Panc1 (cell line): ENCODE measurements at regions not wholly inside any gene's neighbourhood (a gene's known extent, or its start where the extent isn't known, plus 50 kb on each side); places are given as distances from the start of the nearest gene placed in this dataset.

Experiments used
- ATAC-seq: fragments of 200-7000 bp; cut with Tn5 transposase; 2 replicates; pipeline ENCODE4 v1.9.1; 2020; ENCODE audit warnings: mild to moderate bottlenecking, moderate library complexity
- BruUV-seq: library from RNA; stranded (reverse); fragments of 400-500 nt; replicated peaks from 2 replicates; lab custom pipeline; 2021; lab: Mats Ljungman, UMichigan
- CTCF ChIA-PET: fragments of 300-600 bp; sonication (Branson Sonifier 250); formaldehyde crosslinking; loops from one replicate; lab custom pipeline; 2022; ENCODE audit warnings: antibody characterized with exemption; lab: Charles Lee
- POLR2A ChIA-PET: fragments of 300-600 bp; sonication (Branson Sonifier 250); formaldehyde crosslinking; loops from one replicate; lab custom pipeline; 2022; ENCODE audit warnings: antibody characterized with exemption; lab: Charles Lee
- DNase-seq: peaks from one replicate; pipeline ENCODE4 v3.0.0-alpha.2; 2010; ENCODE audit warnings: low read depth, low spot score
- H3K27ac ChIP-seq: 2 replicates; pipeline ENCODE4 v1.5.1; 2011; ENCODE audit warnings: mild to moderate bottlenecking, low read length, inconsistent platforms
- H3K27me3 ChIP-seq: fragments of 200-500 bp; sonication (Bioruptor generic); 2 replicates; pipeline ENCODE4 v1.6.0; 2014; ENCODE audit warnings: low read length, inconsistent platforms; ENCODE audit not compliant: control insufficient read depth, insufficient read depth
- H3K36me3 ChIP-seq: fragments of 200-500 bp; sonication (Bioruptor generic); 2 replicates; pipeline ENCODE4 v1.5.1; 2014; ENCODE audit warnings: inconsistent platforms, mild to moderate bottlenecking, low read length, moderate library complexity; ENCODE audit not compliant: control insufficient read depth, insufficient read depth
- H3K4me1 ChIP-seq: 2 replicates; pipeline ENCODE4 v1.5.1; 2011; ENCODE audit warnings: inconsistent platforms, mild to moderate bottlenecking, low read length, moderate library complexity; ENCODE audit not compliant: control insufficient read depth, insufficient read depth
- H3K4me3 ChIP-seq, 2 experiments: 2 replicates each; pipeline ENCODE4 v1.5.1; 2011 to 2012; ENCODE audit warnings: low read depth in 2 of 2, low read length in 2 of 2, mild to moderate bottlenecking in 2 of 2, inconsistent platforms in 1 of 2, moderate library complexity in 1 of 2
- H3K9me3 ChIP-seq: fragments of 200-500 bp; sonication (Bioruptor generic); 2 replicates; pipeline ENCODE4 v1.5.1; 2014; ENCODE audit warnings: low read depth, mild to moderate bottlenecking, inconsistent platforms, low read length, moderate library complexity; ENCODE audit not compliant: control insufficient read depth, insufficient read depth
- CTCF ChIP-seq: fragments of 450-650 bp; IDR thresholded peaks from 2 replicates; pipeline ENCODE4 v1.5.1; 2017; ENCODE audit warnings: mild to moderate bottlenecking
- POLR2AphosphoS5 ChIP-seq: IDR thresholded peaks from 2 replicates; pipeline ENCODE4 v1.6.1; 2012; ENCODE audit warnings: mild to moderate bottlenecking, low read depth, low read length, moderate library complexity
- REST ChIP-seq, 2 experiments: IDR thresholded peaks; 2 replicates each; pipeline ENCODE4 v1.6.1; 2011 to 2012; ENCODE audit warnings: low read depth in 2 of 2, control low read depth in 1 of 2, low read length in 1 of 2, mild to moderate bottlenecking in 1 of 2, moderate library complexity in 1 of 2; ENCODE audit not compliant: insufficient read depth in 1 of 2
- SIN3A ChIP-seq: IDR thresholded peaks from 2 replicates; pipeline ENCODE4 v1.6.1; 2012; ENCODE audit warnings: low read depth, mild to moderate bottlenecking, low read length, moderate library complexity, borderline replicate concordance; ENCODE audit not compliant: insufficient read depth
- TCF7L2 ChIP-seq: IDR thresholded peaks from 2 replicates; pipeline ENCODE4 v1.6.1; 2011; ENCODE audit warnings: mild to moderate bottlenecking, low read depth, low read length, inconsistent platforms
- in situ Hi-C: cut with HindIII; loops from 2 replicates; pipeline ENCODE4 v1.10.0; 2016; ENCODE audit warnings: low sequenced_read_pairs, low pct_unique_long_range_greater_than_20kb
- intact Hi-C: fragments of 100-400 bp; cut with micrococcal nuclease; formaldehyde crosslinking; loops from one replicate; pipeline ENCODE4 v1.10.0; 2022; ENCODE audit not compliant: unreplicated experiment

DNA sequence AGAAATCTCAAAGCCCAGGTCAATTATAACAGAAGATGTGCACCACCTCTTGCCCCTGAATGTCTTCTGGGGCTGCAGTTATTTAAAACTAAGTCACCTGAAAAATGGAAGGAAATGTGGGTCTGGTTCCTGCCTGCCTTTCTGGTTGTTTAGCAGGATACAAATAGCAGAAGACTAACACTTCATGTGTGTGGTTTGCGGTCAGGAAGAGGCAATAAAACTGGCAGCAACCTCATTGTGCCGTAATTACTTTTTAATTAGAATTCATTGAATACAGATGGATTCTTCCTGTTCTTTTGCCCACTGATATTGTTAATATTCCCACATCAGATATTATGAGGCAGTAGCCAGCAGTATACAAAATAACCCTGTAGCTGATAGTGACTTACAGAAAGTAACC, 345.7 kb downstream of the ZNF326 start:
- Histone ChIP-seq H3K27me3 (no peaks in the 10 kb centered on the region), H3K4me3 (no peak overlapping the region), H3K36me3 (no peaks in the 10 kb centered on the region), H3K4me1 (no peaks in the 10 kb centered on the region), H3K27ac (no peak overlapping the region), H3K9me3 (no peaks in the 10 kb centered on the region)
- intact Hi-C loops: no loop called here
- POLR2A ChIA-PET: no interaction called here
- in situ Hi-C loops: no loop called here
- TF ChIP-seq CTCF (no peak), POLR2AphosphoS5 (no peak)
- CTCF ChIA-PET: no interaction called here
- DNase-seq: no peak
- ATAC-seq: no peak
- BruUV-seq: no TSS peak

GRCh38 chr1:90339811-90340210, 344.9 kb downstream of the ZNF326 start:
- in situ Hi-C loops: no loop called here
- CTCF ChIA-PET: interaction anchor here (0.6 kb wide), 1 partner anchor 417 kb away, joined by 8 read pairs; no protein-coding TSS in a partner anchor
- no peaks in the 10 kb centered on the region for H3K9me3 ChIP-seq
- no peaks in the 10 kb centered on the region for H3K27me3 ChIP-seq
- no TSS peak for BruUV-seq
- intact Hi-C loops: no loop called here
- no peak for TF ChIP-seq TCF7L2
- TF ChIP-seq CTCF: no peak
- no peak for TF ChIP-seq POLR2AphosphoS5
- no peak for TF ChIP-seq SIN3A
- TF ChIP-seq REST (IDR thresholded peaks at IDR 0.05; ENCODE audit: insufficient read depth in 1 of 2, low read depth in 2 of 2, low read length in 1 of 2): no peak
- no peak overlapping the region for H3K27ac ChIP-seq
- POLR2A ChIA-PET: no interaction called here
- DNase-seq (no peak), ATAC-seq (no peak)
- H3K36me3 ChIP-seq: no peaks in the 10 kb centered on the region
- no peak overlapping the region for H3K4me3 ChIP-seq
- H3K4me1 ChIP-seq: no peaks in the 10 kb centered on the region
